Fibroblast of pulmonary artery (primary cell): ENCODE measurements at regions not wholly inside any gene's neighbourhood (a gene's known extent, or its start where the extent isn't known, plus 50 kb on each side); places are given as distances from the start of the nearest gene placed in this dataset.

ENCODE experiments used
- DNase-seq: peaks from one replicate; pipeline ENCODE4 v3.0.0-alpha.2; 2010; ENCODE audit warnings: low read depth
- H3K4me3 ChIP-seq: replicated peaks from 2 replicates; pipeline ENCODE4 v1.5.1; 2011; ENCODE audit warnings: low read depth, mild to moderate bottlenecking, control low read depth, low read length, moderate library complexity
- TF ChIP-seq, protein P1 (sequence below): IDR thresholded peaks from 2 replicates; pipeline ENCODE4 v1.5.1; 2011; ENCODE audit warnings: mild to moderate bottlenecking, control low read depth, low read length, inconsistent platforms; ENCODE audit errors: missing control alignments

DNA sequence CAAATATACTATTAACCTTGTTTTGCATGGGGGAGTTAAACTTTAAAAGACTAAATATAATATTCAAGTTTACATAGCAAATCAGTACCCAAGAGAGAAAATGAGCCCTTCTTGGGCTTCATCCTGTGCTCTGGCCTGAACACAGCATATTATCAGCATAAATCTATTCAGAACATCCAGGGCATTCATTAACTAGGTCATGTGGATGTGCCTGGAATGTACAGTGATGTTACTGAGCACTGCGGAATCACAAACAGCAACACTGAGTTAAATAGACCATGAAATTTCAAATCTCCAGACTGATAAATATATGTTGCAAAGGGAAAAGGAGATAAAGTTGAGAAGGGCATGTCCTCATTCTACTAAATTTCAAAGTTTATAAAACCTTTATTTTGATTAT lies 426.4 kb downstream of the AASDHPPT start:
- no peak overlapping the region for H3K4me3 ChIP-seq
- DNase-seq: peak; percentile 21
- TF ChIP-seq, protein P1, sequence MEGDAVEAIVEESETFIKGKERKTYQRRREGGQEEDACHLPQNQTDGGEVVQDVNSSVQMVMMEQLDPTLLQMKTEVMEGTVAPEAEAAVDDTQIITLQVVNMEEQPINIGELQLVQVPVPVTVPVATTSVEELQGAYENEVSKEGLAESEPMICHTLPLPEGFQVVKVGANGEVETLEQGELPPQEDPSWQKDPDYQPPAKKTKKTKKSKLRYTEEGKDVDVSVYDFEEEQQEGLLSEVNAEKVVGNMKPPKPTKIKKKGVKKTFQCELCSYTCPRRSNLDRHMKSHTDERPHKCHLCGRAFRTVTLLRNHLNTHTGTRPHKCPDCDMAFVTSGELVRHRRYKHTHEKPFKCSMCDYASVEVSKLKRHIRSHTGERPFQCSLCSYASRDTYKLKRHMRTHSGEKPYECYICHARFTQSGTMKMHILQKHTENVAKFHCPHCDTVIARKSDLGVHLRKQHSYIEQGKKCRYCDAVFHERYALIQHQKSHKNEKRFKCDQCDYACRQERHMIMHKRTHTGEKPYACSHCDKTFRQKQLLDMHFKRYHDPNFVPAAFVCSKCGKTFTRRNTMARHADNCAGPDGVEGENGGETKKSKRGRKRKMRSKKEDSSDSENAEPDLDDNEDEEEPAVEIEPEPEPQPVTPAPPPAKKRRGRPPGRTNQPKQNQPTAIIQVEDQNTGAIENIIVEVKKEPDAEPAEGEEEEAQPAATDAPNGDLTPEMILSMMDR: no peak

DNA sequence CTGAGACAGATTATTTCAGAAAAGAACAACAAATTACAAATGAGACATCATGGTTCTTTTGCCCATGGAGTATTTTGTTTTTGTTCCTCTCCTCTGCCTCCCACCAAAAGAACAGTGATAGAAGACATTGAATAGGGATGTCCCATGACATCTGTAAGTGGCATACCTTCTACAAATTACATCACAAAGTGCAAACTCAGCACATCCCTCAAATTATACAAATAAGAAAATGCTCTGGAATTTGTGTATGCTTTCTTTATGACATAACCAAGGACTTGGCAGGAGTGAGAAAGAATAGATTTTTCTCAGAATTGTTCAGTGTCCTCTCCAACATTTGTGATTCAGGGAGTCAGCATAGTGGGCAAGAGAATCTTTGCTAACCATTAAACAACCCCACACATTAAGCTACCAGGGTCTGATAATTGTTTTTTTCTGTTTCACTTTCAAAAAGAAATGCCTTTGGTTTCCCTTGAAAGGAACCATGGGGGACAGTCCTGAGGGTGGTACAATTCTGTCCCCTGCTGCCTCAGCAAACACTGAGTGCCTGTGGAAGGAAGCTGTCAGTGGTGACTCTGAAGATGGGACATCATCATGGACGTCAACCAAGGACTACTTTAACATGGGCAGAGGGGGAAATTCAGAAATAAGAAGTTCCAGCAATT lies 430.3 kb downstream of the AASDHPPT start:
- DNase-seq: peak; percentile 3
- no peak overlapping the region for H3K4me3 ChIP-seq
- TF ChIP-seq, protein P1: no peak

DNA sequence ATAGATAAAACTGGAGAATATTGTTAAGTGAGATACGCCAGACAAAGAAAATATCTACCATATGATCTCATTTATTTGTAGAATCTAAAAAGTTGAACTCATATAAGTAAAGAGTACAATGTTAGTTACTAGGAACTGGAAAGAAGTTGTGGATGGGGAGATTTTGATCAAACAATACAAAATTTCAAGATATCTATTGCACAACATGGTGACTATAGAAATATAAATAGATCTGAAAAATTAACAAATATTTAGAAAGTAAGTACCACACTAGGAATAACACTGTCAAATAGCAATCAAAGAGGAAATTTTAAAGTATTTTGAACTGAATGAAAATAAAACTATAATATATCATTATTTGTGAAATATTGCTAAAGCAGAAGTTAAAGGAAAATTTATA lies 437.2 kb downstream of the AASDHPPT start:
- H3K4me3 ChIP-seq: no peak overlapping the region
- no peak for DNase-seq
- TF ChIP-seq, protein P1: no peak

DNA sequence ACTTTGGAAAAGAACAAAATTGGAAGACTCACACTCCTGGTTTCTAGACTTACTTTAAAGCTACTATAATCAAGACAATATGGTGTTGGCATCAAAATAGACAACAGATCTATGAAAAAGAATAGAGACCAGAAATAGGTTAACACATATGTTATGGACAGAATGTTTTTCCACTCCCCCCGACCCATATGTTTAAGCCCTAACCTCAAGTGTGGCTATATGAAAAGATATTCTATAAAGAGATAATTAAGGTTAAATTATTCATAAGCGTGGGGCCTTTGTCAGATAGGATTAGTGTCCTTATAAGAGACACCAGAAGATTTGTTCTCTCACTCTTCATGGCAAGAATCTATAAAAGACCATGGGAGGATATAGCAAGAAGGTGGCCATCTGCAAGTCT lies 440.0 kb downstream of the AASDHPPT start:
- no peak overlapping the region for H3K4me3 ChIP-seq
- no peak for DNase-seq
- TF ChIP-seq, protein P1: no peak

DNA sequence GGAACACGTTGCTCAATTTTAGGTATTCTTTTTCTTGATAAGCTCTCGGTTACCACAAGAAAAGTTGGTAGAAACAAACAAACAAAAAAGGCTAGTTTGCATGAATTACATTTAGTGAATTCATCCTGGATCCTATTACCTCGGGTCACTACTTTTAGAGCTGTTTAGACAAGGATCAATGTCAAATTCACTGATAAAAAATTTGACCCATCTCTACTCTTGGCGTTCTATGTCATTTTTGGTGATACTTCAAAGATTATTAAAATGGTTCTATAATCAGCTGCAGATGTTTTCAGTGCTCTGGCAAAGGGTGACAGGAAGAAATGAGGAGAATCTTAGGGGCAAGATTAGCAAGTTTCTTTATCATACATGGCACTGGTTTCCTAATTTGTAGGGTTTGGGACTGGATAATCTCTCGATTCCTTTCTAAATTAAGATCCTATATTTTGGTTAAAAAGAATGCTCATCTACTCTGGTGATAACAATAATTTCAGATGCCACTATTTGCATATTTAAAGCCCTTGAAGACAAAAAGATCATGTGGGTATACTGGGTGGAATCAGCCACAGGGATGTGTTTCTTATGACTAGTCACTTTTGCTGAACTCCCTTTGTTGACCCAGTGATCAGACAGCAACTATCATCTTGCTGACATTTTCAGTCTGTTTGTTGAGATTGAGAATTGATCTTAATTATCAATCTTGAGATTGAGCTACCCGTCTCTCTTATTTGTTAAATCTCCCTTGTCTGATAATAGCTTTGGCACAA lies 442.9 kb downstream of the AASDHPPT start:
- TF ChIP-seq, protein P1: no peak
- DNase-seq: peak; percentile 7
- H3K4me3 ChIP-seq: no peak overlapping the region

DNA sequence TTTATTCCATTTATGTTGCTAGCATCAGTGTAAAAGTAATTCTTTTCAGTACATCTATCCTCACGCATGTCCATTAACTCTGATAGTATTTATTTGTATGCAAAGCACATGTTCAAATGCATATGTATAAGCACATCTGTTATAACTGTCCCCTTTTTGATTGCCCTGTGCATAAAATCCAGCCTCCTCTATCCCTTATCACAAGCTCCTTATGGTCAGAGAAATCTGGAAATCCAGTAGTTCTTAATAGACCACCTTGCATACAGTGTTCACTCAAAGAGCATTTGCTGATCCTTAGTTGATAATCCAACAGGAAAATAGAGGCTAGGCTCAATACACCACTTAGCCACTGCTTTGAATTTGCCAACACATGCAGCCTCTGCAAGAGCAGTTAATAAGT lies 443.5 kb downstream of the AASDHPPT start:
- no peak overlapping the region for H3K4me3 ChIP-seq
- no peak for DNase-seq
- TF ChIP-seq, protein P1: no peak
